Esophagus muscularis mucosa (tissue), 3 donors: ENCODE measurements at regions not wholly inside any gene's neighbourhood (a gene's known extent, or its start where the extent isn't known, plus 50 kb on each side); places are given as distances from the start of the nearest gene placed in this dataset.

Experiments used
- POLR2A ChIP-seq: fragments of 450-650 bp; IDR thresholded peaks from one replicate; pipeline ENCODE4 v1.6.1; 2017; ENCODE audit warnings: antibody characterized with exemption, moderate library complexity, mild to moderate bottlenecking, low read depth
- TF ChIP-seq, protein P1 (sequence below), 3 experiments: fragments of 200-600 bp in 2 of 3; fragments of 450-650 bp in 1 of 3; sonication (generic) in 2 of 3; IDR thresholded peaks; one replicate each; pipeline ENCODE4 v1.5.1; 2017 to 2019; ENCODE audit warnings: antibody characterized with exemption in 3 of 3, mild to moderate bottlenecking in 2 of 3, moderate library complexity in 1 of 3

DNA sequence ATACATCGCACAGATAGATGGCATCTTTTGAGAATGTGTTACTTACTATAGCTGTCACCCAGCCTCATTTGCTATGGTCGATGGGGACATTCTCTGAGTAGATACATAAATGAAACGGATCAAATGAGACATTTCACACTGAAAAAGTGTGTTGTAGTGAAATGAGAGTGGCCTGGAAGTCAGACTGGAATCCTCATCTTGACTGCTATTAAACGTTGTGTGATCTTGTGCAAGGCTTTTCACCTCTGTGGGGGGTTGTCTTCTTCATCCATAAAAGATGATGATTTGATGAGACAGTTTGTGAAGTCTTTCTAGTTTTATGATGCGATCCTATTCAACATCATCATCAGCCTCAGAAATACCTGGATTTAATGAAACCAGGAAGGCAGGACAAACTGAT, 155.4 kb upstream of the MYO3A start:
- TF ChIP-seq, protein P1, sequence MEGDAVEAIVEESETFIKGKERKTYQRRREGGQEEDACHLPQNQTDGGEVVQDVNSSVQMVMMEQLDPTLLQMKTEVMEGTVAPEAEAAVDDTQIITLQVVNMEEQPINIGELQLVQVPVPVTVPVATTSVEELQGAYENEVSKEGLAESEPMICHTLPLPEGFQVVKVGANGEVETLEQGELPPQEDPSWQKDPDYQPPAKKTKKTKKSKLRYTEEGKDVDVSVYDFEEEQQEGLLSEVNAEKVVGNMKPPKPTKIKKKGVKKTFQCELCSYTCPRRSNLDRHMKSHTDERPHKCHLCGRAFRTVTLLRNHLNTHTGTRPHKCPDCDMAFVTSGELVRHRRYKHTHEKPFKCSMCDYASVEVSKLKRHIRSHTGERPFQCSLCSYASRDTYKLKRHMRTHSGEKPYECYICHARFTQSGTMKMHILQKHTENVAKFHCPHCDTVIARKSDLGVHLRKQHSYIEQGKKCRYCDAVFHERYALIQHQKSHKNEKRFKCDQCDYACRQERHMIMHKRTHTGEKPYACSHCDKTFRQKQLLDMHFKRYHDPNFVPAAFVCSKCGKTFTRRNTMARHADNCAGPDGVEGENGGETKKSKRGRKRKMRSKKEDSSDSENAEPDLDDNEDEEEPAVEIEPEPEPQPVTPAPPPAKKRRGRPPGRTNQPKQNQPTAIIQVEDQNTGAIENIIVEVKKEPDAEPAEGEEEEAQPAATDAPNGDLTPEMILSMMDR (IDR thresholded peaks at IDR 0.05), result no peak
- TF ChIP-seq POLR2A, result no peak
